ENCODE measurements at regions not wholly inside any gene's neighbourhood (a gene's known extent, or its start where the extent isn't known, plus 50 kb on each side); places are given as distances from the start of the nearest gene placed in this dataset.

- no peak overlapping the region for H3K4me3 Mint-ChIP-seq
- peak overlapping the region in 1 of 2 donors; percentile 20 for H3K27ac Mint-ChIP-seq
- peaks cover 6% of the 10 kb centered on the region for H3K4me1 ChIP-seq (ENCODE audit: control insufficient read depth, insufficient read depth, low read length)
- peaks cover 0 to 12% of the 10 kb centered on the region in 2 donors for H3K4me1 Mint-ChIP-seq
- H3K27me3 ChIP-seq (ENCODE audit: control insufficient read depth, insufficient read depth, low read length) = no peaks in the 10 kb centered on the region
- H3K9me3 ChIP-seq (ENCODE audit: control insufficient read depth, insufficient read depth, low read length) = no peaks in the 10 kb centered on the region
- TF ChIP-seq CTCF (IDR thresholded peaks at IDR 0.05) = no peak
- peak in 1 of 3 donors; percentile 36 for ATAC-seq
- H3K27me3 Mint-ChIP-seq (ENCODE audit: low read depth in 2 of 2) = no peaks in the 10 kb centered on the region
- H3K4me3 ChIP-seq (ENCODE audit: low read length) = no peak overlapping the region
- WGBS (ENCODE audit: insufficient coverage) = 62% methylated on average over 3 of the region's 8 CpGs
- intact Hi-C loops (cut with micrococcal nuclease) = loop anchor here (2.0 kb wide), 1 partner anchor 1047 kb away; no protein-coding TSS in a partner anchor
- H3K27ac ChIP-seq (ENCODE audit: low read length) = no peak overlapping the region
- H3K9me3 Mint-ChIP-seq = no peaks in the 10 kb centered on the region
- DNase-seq = peak in 1 of 2 donors; percentile 32
- H3K36me3 Mint-ChIP-seq = no peaks in the 10 kb centered on the region
- no peaks in the 10 kb centered on the region for H3K36me3 ChIP-seq (ENCODE audit: control insufficient read depth, insufficient read depth, low read length)
Measured at GRCh38 chrX:15142084-15142715, 127.7 kb downstream of the ASB9 start.

GRCh38 chrX:15136795-15137194 lies 133.1 kb downstream of the ASB9 start:
- no peak for TF ChIP-seq CTCF (IDR thresholded peaks at IDR 0.05)
- H3K9me3 Mint-ChIP-seq = peaks cover 0 to 2% of the 10 kb centered on the region in 2 donors
- no peaks in the 10 kb centered on the region for H3K27me3 ChIP-seq (ENCODE audit: control insufficient read depth, insufficient read depth, low read length)
- no peaks in the 10 kb centered on the region for H3K4me1 Mint-ChIP-seq
- DNase-seq (no peak), ATAC-seq (no peak)
- no peak overlapping the region for H3K27ac Mint-ChIP-seq
- H3K4me1 ChIP-seq (ENCODE audit: control insufficient read depth, insufficient read depth, low read length) = no peaks in the 10 kb centered on the region
- intact Hi-C loops (cut with micrococcal nuclease) = no loop called here
- no peaks in the 10 kb centered on the region for H3K36me3 Mint-ChIP-seq
- H3K27ac ChIP-seq (ENCODE audit: low read length) = no peak overlapping the region
- H3K9me3 ChIP-seq (ENCODE audit: control insufficient read depth, insufficient read depth, low read length) = no peaks in the 10 kb centered on the region
- no peaks in the 10 kb centered on the region for H3K36me3 ChIP-seq (ENCODE audit: control insufficient read depth, insufficient read depth, low read length)
- no peak overlapping the region for H3K4me3 Mint-ChIP-seq
- H3K27me3 Mint-ChIP-seq (ENCODE audit: low read depth in 2 of 2) = peaks cover 6 to 7% of the 10 kb centered on the region in 2 donors
- H3K4me3 ChIP-seq (ENCODE audit: low read length) = no peak overlapping the region
- WGBS (ENCODE audit: insufficient coverage) = no CpG with 5 or more reads among the region's 1 CpG

GRCh38 chrX:15129412-15129811 lies 140.5 kb downstream of the ASB9 start:
- intact Hi-C loops (cut with micrococcal nuclease) = no loop called here
- no peaks in the 10 kb centered on the region for H3K4me1 Mint-ChIP-seq
- no peak overlapping the region for H3K4me3 Mint-ChIP-seq
- no peaks in the 10 kb centered on the region for H3K4me1 ChIP-seq (ENCODE audit: control insufficient read depth, insufficient read depth, low read length)
- ATAC-seq (no peak), DNase-seq (no peak)
- H3K9me3 ChIP-seq (ENCODE audit: control insufficient read depth, insufficient read depth, low read length) = no peaks in the 10 kb centered on the region
- H3K27me3 Mint-ChIP-seq (ENCODE audit: low read depth in 2 of 2) = peaks cover 7 to 9% of the 10 kb centered on the region in 2 donors
- H3K27me3 ChIP-seq (ENCODE audit: control insufficient read depth, insufficient read depth, low read length) = no peaks in the 10 kb centered on the region
- H3K27ac Mint-ChIP-seq = no peak overlapping the region
- no peak for TF ChIP-seq CTCF (IDR thresholded peaks at IDR 0.05)
- H3K36me3 ChIP-seq (ENCODE audit: control insufficient read depth, insufficient read depth, low read length) = no peaks in the 10 kb centered on the region
- H3K36me3 Mint-ChIP-seq = no peaks in the 10 kb centered on the region
- H3K27ac ChIP-seq (ENCODE audit: low read length) = no peak overlapping the region
- no peak overlapping the region for H3K4me3 ChIP-seq (ENCODE audit: low read length)
- H3K9me3 Mint-ChIP-seq = peaks cover 0 to 2% of the 10 kb centered on the region in 2 donors

- no peaks in the 10 kb centered on the region for H3K4me1 ChIP-seq (ENCODE audit: control insufficient read depth, insufficient read depth, low read length)
- H3K9me3 ChIP-seq (ENCODE audit: control insufficient read depth, insufficient read depth, low read length) = no peaks in the 10 kb centered on the region
- TF ChIP-seq CTCF (IDR thresholded peaks at IDR 0.05) = no peak
- H3K27me3 ChIP-seq (ENCODE audit: control insufficient read depth, insufficient read depth, low read length) = no peaks in the 10 kb centered on the region
- no peaks in the 10 kb centered on the region for H3K36me3 ChIP-seq (ENCODE audit: control insufficient read depth, insufficient read depth, low read length)
- H3K4me3 ChIP-seq (ENCODE audit: low read length) = no peak overlapping the region
- Mint-ChIP-seq H3K4me1 (no peaks in the 10 kb centered on the region), H3K4me3 (no peak overlapping the region), H3K27me3 (ENCODE audit: low read depth in 2 of 2) (peaks cover 6 to 7% of the 10 kb centered on the region in 2 donors), H3K36me3 (no peaks in the 10 kb centered on the region), H3K27ac (no peak overlapping the region), H3K9me3 (peaks cover 0 to 2% of the 10 kb centered on the region in 2 donors)
- no peak overlapping the region for H3K27ac ChIP-seq (ENCODE audit: low read length)
- intact Hi-C loops (cut with micrococcal nuclease) = no loop called here
- DNase-seq (no peak), ATAC-seq (no peak)
Measured at GRCh38 chrX:15128861-15129260, 141.0 kb downstream of the ASB9 start.

Measured in natural killer cell (primary cell).